GM12865 (cell line): ENCODE measurements at regions not wholly inside any gene's neighbourhood (a gene's known extent, or its start where the extent isn't known, plus 50 kb on each side); places are given as distances from the start of the nearest gene placed in this dataset.
"Not testable (repeated sequence)": the region's sequence is repeated elsewhere in the genome, so short reads cannot be mapped to it uniquely, and the experiment has no call there.

ENCODE experiments used
- DNase-seq: peaks from one replicate; pipeline ENCODE4 v3.0.0; 2010; ENCODE audit warnings: low read depth
- H3K4me3 ChIP-seq: 2 replicates; pipeline ENCODE4 v1.5.1; 2011; ENCODE audit warnings: mild to moderate bottlenecking, low read depth, low read length, control low read depth
- CTCF ChIP-seq: IDR thresholded peaks from 2 replicates; pipeline ENCODE4 v1.5.1; 2011; ENCODE audit warnings: low read length, control low read depth, low read depth, inconsistent platforms; ENCODE audit not compliant: insufficient read depth; ENCODE audit errors: missing control alignments

DNA sequence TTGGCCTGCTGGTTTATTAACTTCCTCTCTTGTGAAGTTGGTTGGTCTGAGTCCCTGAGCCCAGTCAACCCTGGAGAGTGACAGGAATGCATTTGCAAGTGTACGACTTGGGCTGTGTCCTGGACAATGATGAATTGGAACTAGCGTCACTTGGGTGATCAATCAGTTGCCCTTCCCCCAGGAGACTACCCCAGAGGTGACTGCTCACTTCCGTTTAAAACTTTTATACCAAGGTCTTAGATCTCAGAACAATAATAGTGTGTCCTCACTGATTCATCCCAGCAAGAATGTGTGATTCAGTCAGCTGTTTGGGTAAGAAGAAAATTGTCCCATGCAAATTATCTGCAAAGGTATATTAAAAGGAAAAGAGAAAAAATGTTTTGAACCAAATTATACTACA, 102.9 kb upstream of the ARMC3 start:
- TF ChIP-seq CTCF, result no peak
- H3K4me3 ChIP-seq, result no peak overlapping the region
- DNase-seq, result no peak

DNA sequence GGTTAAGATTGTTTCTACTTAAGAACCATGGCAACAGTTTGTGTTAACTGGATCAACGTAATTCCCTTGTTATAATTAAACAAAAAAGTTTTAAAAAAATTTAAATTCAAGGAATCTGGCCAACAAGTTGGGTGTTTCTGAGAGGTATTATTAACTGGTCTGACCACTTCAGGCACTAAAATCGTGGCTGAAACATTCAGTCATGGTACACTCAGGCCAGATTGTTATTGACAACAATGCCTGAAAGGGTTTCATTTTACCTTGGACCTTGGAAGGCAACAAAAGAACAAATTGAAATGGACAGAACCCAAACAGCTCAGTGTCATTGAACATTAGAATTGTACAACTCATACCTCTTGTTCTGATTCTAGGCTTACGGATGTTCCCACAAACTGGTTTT, 103.3 kb upstream of the ARMC3 start:
- no peak for DNase-seq
- H3K4me3 ChIP-seq, result no peak overlapping the region
- no peak for TF ChIP-seq CTCF

DNA sequence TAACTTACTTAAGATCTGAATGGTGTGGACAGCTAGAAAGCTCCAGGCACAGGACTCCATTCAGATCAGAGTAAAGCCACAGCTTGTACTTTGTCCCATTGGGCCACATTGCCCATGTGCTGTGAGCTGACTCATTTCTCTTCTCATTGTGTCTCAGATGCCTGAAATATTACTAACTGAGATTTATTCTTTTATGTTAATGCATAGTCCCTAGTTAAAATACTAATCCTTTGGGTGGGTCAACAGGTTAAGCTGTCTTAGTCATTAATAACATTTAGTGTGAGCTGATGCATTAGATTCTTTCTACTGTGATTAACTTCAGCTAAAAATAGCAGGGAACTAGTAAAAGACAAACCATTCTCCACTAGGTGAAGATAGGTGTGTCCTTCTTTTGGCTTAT, 104.7 kb upstream of the ARMC3 start:
- TF ChIP-seq CTCF, result no peak
- no peak overlapping the region for H3K4me3 ChIP-seq
- DNase-seq, result peak; percentile 28

DNA sequence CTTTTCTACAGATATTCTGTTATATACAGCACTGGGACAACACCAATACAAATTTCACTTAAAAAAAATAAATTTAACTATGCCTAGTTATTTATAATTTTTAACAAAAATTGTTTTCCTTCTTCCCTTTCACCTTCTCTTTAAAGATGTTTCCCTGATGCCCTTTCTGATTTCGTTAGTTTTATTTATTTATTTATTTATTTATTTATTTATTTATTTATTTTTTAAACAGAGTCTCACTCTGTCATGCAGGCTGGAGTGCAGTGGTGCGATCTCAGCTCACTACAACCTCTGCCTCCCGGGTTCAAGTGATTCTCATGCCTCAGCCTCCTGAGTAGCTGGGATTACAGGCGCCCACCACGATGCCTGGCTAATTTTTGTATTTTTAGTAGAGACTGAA, 105.9 kb upstream of the ARMC3 start:
- not testable (repeated sequence) for DNase-seq, H3K4me3 ChIP-seq

GRCh38 chr10:22821501-22821900, 106.4 kb upstream of the ARMC3 start:
- no peak for DNase-seq
- H3K4me3 ChIP-seq, result no peak overlapping the region
- TF ChIP-seq CTCF, result no peak

GRCh38 chr10:22816298-22816653, 101.9 kb upstream of the PIP4K2A start:
- DNase-seq, result peak; percentile 33
- no peak for TF ChIP-seq CTCF
- no peak overlapping the region for H3K4me3 ChIP-seq

DNA sequence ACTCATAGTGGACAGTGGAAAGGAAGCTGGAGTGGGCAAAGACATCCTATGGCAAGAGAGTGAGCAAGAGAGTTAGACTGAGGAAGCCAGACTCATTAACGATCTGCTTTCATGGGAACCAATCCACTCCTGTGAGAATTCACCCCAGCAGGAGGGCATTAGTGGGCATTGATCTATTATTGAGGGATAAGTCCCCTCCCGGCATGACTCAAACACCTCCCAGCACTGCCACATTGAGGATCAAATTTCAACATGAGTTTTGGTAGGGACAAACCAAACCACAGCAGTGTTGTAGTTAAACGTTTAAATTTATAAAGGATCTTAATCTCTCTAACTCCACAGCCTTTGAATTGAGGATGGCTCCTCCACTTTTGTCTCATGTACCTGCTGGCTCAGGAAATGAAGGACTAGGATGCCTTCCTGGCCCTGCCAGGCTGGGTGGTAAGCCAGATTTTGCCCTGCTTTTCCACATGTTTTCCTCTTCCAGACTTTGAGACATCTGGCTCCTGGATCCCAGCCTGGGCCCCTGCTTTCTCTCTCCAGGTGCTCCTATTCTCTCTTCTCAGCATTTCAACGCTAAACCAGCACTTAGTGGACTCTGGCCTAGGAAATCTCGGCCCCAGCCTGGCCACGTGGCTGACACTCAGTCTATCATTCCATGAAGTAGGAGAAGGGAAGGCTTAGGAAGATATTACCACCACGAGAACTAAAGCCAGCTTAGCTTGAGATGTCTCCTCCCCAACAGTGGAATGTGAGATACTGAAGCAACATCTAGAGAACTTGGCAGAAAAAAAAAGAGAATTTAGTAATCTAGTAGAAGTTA, 96.5 kb upstream of the PIP4K2A start:
- H3K4me3 ChIP-seq, result no peak overlapping the region
- DNase-seq, result no peak
- no peak for TF ChIP-seq CTCF
